H1 (cell line): ENCODE measurements at regions not wholly inside any gene's neighbourhood (a gene's known extent, or its start where the extent isn't known, plus 50 kb on each side); places are given as distances from the start of the nearest gene placed in this dataset.

Experiments
- CTCF ChIA-PET: fragments of 300-600 bp; sonication (Branson Sonifier 250); formaldehyde crosslinking; loops from one replicate; lab custom pipeline; 2021; ENCODE audit not compliant: partially characterized antibody; lab: Charles Lee
- POLR2A ChIA-PET: fragments of 300-600 bp; sonication (Branson Sonifier 250); formaldehyde crosslinking; loops from one replicate; lab custom pipeline; 2021; ENCODE audit warnings: inconsistent platforms; ENCODE audit not compliant: partially characterized antibody; lab: Charles Lee
- DNase-seq, 2 experiments: peaks; one replicate each; pipeline versions ENCODE4 v3.0.0 to v3.0.0-alpha.2; 2010 to 2022; ENCODE audit warnings: low spot score in 2 of 2, low read depth in 1 of 2, mixed read lengths in 1 of 2
- FAIRE-seq: peaks from 2 replicates; lab custom pipeline; 2011; peaks lifted over from hg19 to GRCh38; lab: Jason Lieb, UNC
- H2AFZ ChIP-seq: 2 replicates; pipeline ENCODE4 v1.8.1; 2012; ENCODE audit warnings: low read length, inconsistent platforms
- H2AK5ac ChIP-seq: 2 replicates; pipeline ENCODE4 v1.6.1; 2013; ENCODE audit warnings: low read depth, low read length
- H2BK120ac ChIP-seq: replicated peaks from 2 replicates; pipeline ENCODE3; 2013; ENCODE audit warnings: low read depth, low read length, inconsistent platforms
- H2BK12ac ChIP-seq: 2 replicates; pipeline ENCODE4 v1.6.1; 2013; ENCODE audit warnings: low read depth, low read length
- H2BK15ac ChIP-seq: 2 replicates; pipeline ENCODE4 v1.6.1; 2013; ENCODE audit warnings: low read length
- H2BK20ac ChIP-seq: 2 replicates; pipeline ENCODE4 v1.6.1; 2013; ENCODE audit warnings: low read length
- H2BK5ac ChIP-seq: 2 replicates; pipeline ENCODE4 v1.6.1; 2013; ENCODE audit warnings: low read depth, low read length
- H3K14ac ChIP-seq: 2 replicates; pipeline ENCODE4 v1.6.1; 2013; ENCODE audit warnings: inconsistent platforms; ENCODE audit not compliant: insufficient read length
- H3K18ac ChIP-seq: 2 replicates; pipeline ENCODE4 v1.6.1; 2013; ENCODE audit warnings: low read length; ENCODE audit errors: extremely low read depth
- H3K23ac ChIP-seq: 2 replicates; pipeline ENCODE4 v1.6.1; 2013; ENCODE audit warnings: inconsistent platforms; ENCODE audit not compliant: insufficient read length
- H3K23me2 ChIP-seq: 2 replicates; pipeline ENCODE4 v1.6.1; 2013; ENCODE audit warnings: low read depth, low read length
- H3K27ac ChIP-seq: 2 replicates; pipeline ENCODE4 v1.6.1; 2011; ENCODE audit warnings: low read depth, low read length, inconsistent platforms
- H3K27me3 ChIP-seq, 4 experiments: replicated peaks in 1 of 4; 1 replicate in 1 of 4; 2 replicates in 3 of 4; pipeline versions ENCODE4 v1.6.1 to v1.8.1; 2011 to 2013; ENCODE audit warnings: low read length in 3 of 4, mild to moderate bottlenecking in 3 of 4, inconsistent platforms in 2 of 4, mixed read lengths in 2 of 4, moderate library complexity in 1 of 4; ENCODE audit not compliant: control insufficient read depth in 3 of 4, insufficient read depth in 3 of 4; ENCODE audit errors: extremely low read depth in 1 of 4
- H3K36me3 ChIP-seq, 4 experiments: 2 replicates each; pipeline versions ENCODE4 v1.6.1 to v1.8.1; 2011 to 2013; ENCODE audit warnings: mild to moderate bottlenecking in 4 of 4, low read length in 3 of 4, moderate library complexity in 2 of 4, control low read depth in 1 of 4, inconsistent platforms in 1 of 4; ENCODE audit not compliant: insufficient read depth in 4 of 4, control insufficient read depth in 2 of 4
- H3K4ac ChIP-seq: replicated peaks from 2 replicates; pipeline ENCODE3; 2013; ENCODE audit warnings: low read length, low read depth, mixed read lengths, inconsistent platforms; ENCODE audit not compliant: insufficient read length
- H3K4me1 ChIP-seq, 4 experiments: replicated peaks in 1 of 4; 1 replicate in 1 of 4; 2 replicates in 3 of 4; pipeline versions ENCODE4 v1.6.1 to v1.8.1; 2011 to 2013; ENCODE audit warnings: low read length in 3 of 4, inconsistent platforms in 2 of 4, mixed read lengths in 1 of 4; ENCODE audit not compliant: insufficient read depth in 4 of 4, control insufficient read depth in 3 of 4
- H3K4me2 ChIP-seq, 2 experiments: 2 replicates each; pipeline versions ENCODE4 v1.6.1 to v1.8.1; 2011 to 2013; ENCODE audit warnings: low read depth in 2 of 2, low read length in 2 of 2, control low read depth in 1 of 2, inconsistent platforms in 1 of 2, mild to moderate bottlenecking in 1 of 2; ENCODE audit not compliant: insufficient read depth in 1 of 2
- H3K4me3 ChIP-seq, 4 experiments: fragments of 200-600, 300-600 bp in 1 of 4; sonication (generic), shearing (Covaris generic), sonication (Bioruptor Twin) in 1 of 4; 2 replicates each; pipeline versions ENCODE4 v1.5.1 to v1.8.1; 2011 to 2016; ENCODE audit warnings: low read length in 4 of 4, low read depth in 3 of 4, control low read depth in 2 of 4, inconsistent platforms in 2 of 4, mild to moderate bottlenecking in 2 of 4, mixed read lengths in 1 of 4, moderate library complexity in 1 of 4; ENCODE audit not compliant: insufficient read depth in 2 of 4; ENCODE audit errors: extremely low read depth in 1 of 4
- H3K56ac ChIP-seq: replicated peaks from 2 replicates; pipeline ENCODE3; 2013; ENCODE audit warnings: low read depth, mild to moderate bottlenecking, mixed read lengths, low read length, inconsistent platforms; ENCODE audit not compliant: insufficient read length
- H3K79me1 ChIP-seq: 2 replicates; pipeline ENCODE4 v1.6.1; 2013; ENCODE audit warnings: low read depth, low read length, control low read depth
- H3K79me2 ChIP-seq, 2 experiments: 2 replicates each; pipeline versions ENCODE4 v1.6.1 to v1.8.1; 2012 to 2013; ENCODE audit warnings: low read length in 2 of 2, mild to moderate bottlenecking in 2 of 2, inconsistent platforms in 1 of 2; ENCODE audit not compliant: insufficient read depth in 2 of 2, control insufficient read depth in 1 of 2
- H3K9ac ChIP-seq, 4 experiments: replicated peaks in 1 of 4; 1 replicate in 1 of 4; 2 replicates in 3 of 4; pipeline versions ENCODE4 v1.6.1 to v1.8.1; 2011 to 2013; ENCODE audit warnings: low read depth in 3 of 4, low read length in 3 of 4, control low read depth in 2 of 4, mild to moderate bottlenecking in 2 of 4, moderate library complexity in 2 of 4, inconsistent platforms in 1 of 4; ENCODE audit errors: extremely low read depth in 1 of 4
- H3K9me3 ChIP-seq, 2 experiments: 2 replicates each; pipeline versions ENCODE4 v1.6.1 to v1.8.1; 2012 to 2013; ENCODE audit warnings: mild to moderate bottlenecking in 2 of 2, moderate library complexity in 2 of 2, control low read depth in 1 of 2, inconsistent platforms in 1 of 2, low read depth in 1 of 2, low read length in 1 of 2, mixed read lengths in 1 of 2; ENCODE audit not compliant: insufficient read depth in 2 of 2
- H4K20me1 ChIP-seq, 2 experiments: replicated peaks in 1 of 2; 2 replicates each; pipeline versions ENCODE3 to v1.8.1; 2011 to 2013; ENCODE audit warnings: inconsistent platforms in 2 of 2, low read length in 2 of 2, mild to moderate bottlenecking in 1 of 2; ENCODE audit not compliant: insufficient read depth in 2 of 2, control insufficient read depth in 1 of 2
- H4K5ac ChIP-seq: 2 replicates; pipeline ENCODE4 v1.6.1; 2013; ENCODE audit warnings: low read length, low read depth, mixed read lengths, inconsistent platforms; ENCODE audit not compliant: insufficient read length
- H4K8ac ChIP-seq: 2 replicates; pipeline ENCODE4 v1.8.0; 2013; ENCODE audit warnings: mild to moderate bottlenecking, moderate library complexity, low read length, inconsistent platforms; ENCODE audit not compliant: insufficient read depth; ENCODE audit errors: extremely low read depth
- H4K91ac ChIP-seq: replicated peaks from 2 replicates; pipeline ENCODE3; 2013; ENCODE audit warnings: low read length, mixed read lengths, inconsistent platforms; ENCODE audit not compliant: insufficient read length
- ASH2L ChIP-seq: fragments of 200-600, 300-600 bp; sonication (generic); IDR thresholded peaks from one replicate; pipeline ENCODE4 v1.7.1; 2017; ENCODE audit warnings: low read length
- RBBP5 ChIP-seq: IDR thresholded peaks from 2 replicates; pipeline ENCODE4 v1.7.1; 2012; ENCODE audit warnings: low read depth, mild to moderate bottlenecking, inconsistent platforms, low read length, moderate library complexity, borderline replicate concordance
- TEAD4 ChIP-seq: IDR thresholded peaks from 2 replicates; pipeline ENCODE4 v1.6.1; 2012; ENCODE audit warnings: low read depth, low read length, inconsistent platforms, mixed read lengths
- WGBS, 2 experiments: shearing (Covaris generic) in 1 of 2; methylation state at CpG; one replicate each; pipeline versions ENCODE4 v1.1.6 to v1.1.7; 2013 to 2015; ENCODE audit warnings: low lambda C conversion rate in 2 of 2, mixed read lengths in 2 of 2, inconsistent platforms in 1 of 2, low coverage in 1 of 2, missing lambda C conversion rate in 1 of 2; ENCODE audit not compliant: insufficient replicate concordance in 2 of 2, insufficient coverage in 1 of 2, insufficient read length in 1 of 2; ENCODE audit errors: extremely low coverage in 1 of 2, missing lambda C conversion rate in 1 of 2; 5-methylcytosine and 5-hydroxymethylcytosine counted together

- H3K23ac ChIP-seq, result no peak overlapping the region
- WGBS, 2 experiments, result 94% methylated on average over 4 of the region's 4 CpGs; no CpG with 5 or more reads in 1 of the 2 experiments
- H3K27ac ChIP-seq, result no peak overlapping the region
- peaks cover 0 to 13% (median 4%) of the 10 kb centered on the region in 4 experiments; a peak in 3 of 7 replicates for H3K4me1 ChIP-seq
- no peak overlapping the region for H3K56ac ChIP-seq
- H2BK5ac ChIP-seq, result no peak overlapping the region; the same call in 1 of the 2 replicates
- 0 out of 2 replicates have a peak overlapping the region, but pooled peaks have one; percentile 20 for H2BK12ac ChIP-seq
- no peaks in the 10 kb centered on the region for H4K20me1 ChIP-seq
- ChIA-PET CTCF (interaction anchor here (0.6 to 1.5 kb wide), 3 partner anchors 10 to 1036 kb away, joined by 3 to 5 read pairs (median 3); no protein-coding TSS in a partner anchor), POLR2A (no interaction called here)
- no peaks in the 10 kb centered on the region for H3K79me2 ChIP-seq
- no peak overlapping the region for H2BK120ac ChIP-seq
- DNase-seq (no peak), FAIRE-seq (no peak)
- no peaks in the 10 kb centered on the region for H3K79me1 ChIP-seq
- no peak overlapping the region for H3K4me2 ChIP-seq
- no peak overlapping the region for H4K5ac ChIP-seq
- H3K23me2 ChIP-seq, result no peaks in the 10 kb centered on the region; the same call in 1 of the 2 replicates
- TF ChIP-seq ASH2L (no peak), TEAD4 (no peak), RBBP5 (no peak)
- no peak overlapping the region for H3K14ac ChIP-seq
- no peaks in the 10 kb centered on the region for H3K9me3 ChIP-seq
- H4K91ac ChIP-seq, result no peak overlapping the region
- H3K4me3 ChIP-seq, result no peak overlapping the region
- no peak overlapping the region for H3K4ac ChIP-seq
- H2BK15ac ChIP-seq, result no peak overlapping the region
- H2AFZ ChIP-seq, result no peak overlapping the region
- no peak overlapping the region for H4K8ac ChIP-seq
- no peak overlapping the region for H3K9ac ChIP-seq
- H3K36me3 ChIP-seq, result no peaks in the 10 kb centered on the region
- H2AK5ac ChIP-seq, result no peak overlapping the region
- peak overlapping the region; percentile 15; the same call in 1 of the 2 replicates for H3K18ac ChIP-seq
- H3K27me3 ChIP-seq, result no peaks in the 10 kb centered on the region
- H2BK20ac ChIP-seq, result 0 out of 2 replicates have a peak overlapping the region, but pooled peaks have one; percentile 16
Measured at GRCh38 chr18:27662949-27663348, 477.8 kb upstream of the CHST9 start.
